Ishikawa (cell line): ENCODE measurements at regions not wholly inside any gene's neighbourhood (a gene's known extent, or its start where the extent isn't known, plus 50 kb on each side); places are given as distances from the start of the nearest gene placed in this dataset.

Experiments used
- CEBPB ChIP-seq: IDR thresholded peaks from 2 replicates; pipeline ENCODE4 v1.6.1; 2012
- EGR1 ChIP-seq: IDR thresholded peaks from 2 replicates; pipeline ENCODE4 v1.6.1; 2012
- FOXM1 ChIP-seq: IDR thresholded peaks from 2 replicates; pipeline ENCODE4 v1.6.1; 2012; ENCODE audit warnings: low read depth, borderline replicate concordance
- MAX ChIP-seq: IDR thresholded peaks from 2 replicates; pipeline ENCODE4 v1.6.1; 2012
- RAD21 ChIP-seq: IDR thresholded peaks from 2 replicates; pipeline ENCODE4 v1.6.1; 2012; ENCODE audit warnings: low read depth
- TAF1 ChIP-seq: IDR thresholded peaks from 2 replicates; pipeline ENCODE4 v1.6.1; 2012; ENCODE audit warnings: low read depth, mild to moderate bottlenecking
- TCF12 ChIP-seq: IDR thresholded peaks from 2 replicates; pipeline ENCODE4 v1.6.1; 2012; ENCODE audit warnings: low read depth
- TEAD4 ChIP-seq: IDR thresholded peaks from 2 replicates; pipeline ENCODE4 v1.6.1; 2012
- YY1 ChIP-seq: IDR thresholded peaks from 2 replicates; pipeline ENCODE4 v1.6.1; 2012; ENCODE audit warnings: low read depth
- ZBTB7A ChIP-seq: IDR thresholded peaks from 2 replicates; pipeline ENCODE4 v1.6.1; 2012; ENCODE audit warnings: low read depth
- TF ChIP-seq, protein P1 (sequence below): IDR thresholded peaks from 2 replicates; pipeline ENCODE4 v1.6.1; 2012; ENCODE audit warnings: low read depth, mild to moderate bottlenecking

DNA sequence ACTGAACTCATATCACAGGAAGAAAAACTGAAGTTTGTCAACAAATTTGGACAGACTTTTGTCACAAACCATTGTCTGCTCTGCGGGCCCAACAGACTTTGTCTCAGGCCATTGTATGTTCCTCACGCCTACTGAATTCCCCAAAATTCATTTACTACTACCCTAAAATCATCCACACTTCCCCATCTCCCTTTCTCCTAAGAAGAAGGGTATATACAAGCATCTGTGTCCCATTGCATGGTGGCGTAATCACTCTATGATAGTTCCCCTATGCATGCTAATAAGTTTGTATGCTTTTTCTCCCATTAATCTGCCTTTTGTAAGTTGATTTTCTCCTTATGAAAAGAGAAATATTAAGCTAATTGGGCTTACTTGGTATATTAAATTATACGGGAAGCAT, 54.9 kb upstream of the ATF3 start:
- no peak for TF ChIP-seq EGR1
- TF ChIP-seq, protein P1, sequence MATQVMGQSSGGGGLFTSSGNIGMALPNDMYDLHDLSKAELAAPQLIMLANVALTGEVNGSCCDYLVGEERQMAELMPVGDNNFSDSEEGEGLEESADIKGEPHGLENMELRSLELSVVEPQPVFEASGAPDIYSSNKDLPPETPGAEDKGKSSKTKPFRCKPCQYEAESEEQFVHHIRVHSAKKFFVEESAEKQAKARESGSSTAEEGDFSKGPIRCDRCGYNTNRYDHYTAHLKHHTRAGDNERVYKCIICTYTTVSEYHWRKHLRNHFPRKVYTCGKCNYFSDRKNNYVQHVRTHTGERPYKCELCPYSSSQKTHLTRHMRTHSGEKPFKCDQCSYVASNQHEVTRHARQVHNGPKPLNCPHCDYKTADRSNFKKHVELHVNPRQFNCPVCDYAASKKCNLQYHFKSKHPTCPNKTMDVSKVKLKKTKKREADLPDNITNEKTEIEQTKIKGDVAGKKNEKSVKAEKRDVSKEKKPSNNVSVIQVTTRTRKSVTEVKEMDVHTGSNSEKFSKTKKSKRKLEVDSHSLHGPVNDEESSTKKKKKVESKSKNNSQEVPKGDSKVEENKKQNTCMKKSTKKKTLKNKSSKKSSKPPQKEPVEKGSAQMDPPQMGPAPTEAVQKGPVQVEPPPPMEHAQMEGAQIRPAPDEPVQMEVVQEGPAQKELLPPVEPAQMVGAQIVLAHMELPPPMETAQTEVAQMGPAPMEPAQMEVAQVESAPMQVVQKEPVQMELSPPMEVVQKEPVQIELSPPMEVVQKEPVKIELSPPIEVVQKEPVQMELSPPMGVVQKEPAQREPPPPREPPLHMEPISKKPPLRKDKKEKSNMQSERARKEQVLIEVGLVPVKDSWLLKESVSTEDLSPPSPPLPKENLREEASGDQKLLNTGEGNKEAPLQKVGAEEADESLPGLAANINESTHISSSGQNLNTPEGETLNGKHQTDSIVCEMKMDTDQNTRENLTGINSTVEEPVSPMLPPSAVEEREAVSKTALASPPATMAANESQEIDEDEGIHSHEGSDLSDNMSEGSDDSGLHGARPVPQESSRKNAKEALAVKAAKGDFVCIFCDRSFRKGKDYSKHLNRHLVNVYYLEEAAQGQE = no peak
- no peak for TF ChIP-seq TCF12
- no peak for TF ChIP-seq TEAD4
- TF ChIP-seq TAF1 = no peak
- no peak for TF ChIP-seq CEBPB
- no peak for TF ChIP-seq MAX
- no peak for TF ChIP-seq YY1
- TF ChIP-seq RAD21 = no peak
- no peak for TF ChIP-seq FOXM1
- no peak for TF ChIP-seq ZBTB7A
